GM19463 (cell line): ENCODE measurements at regions not wholly inside any gene's neighbourhood (a gene's known extent, or its start where the extent isn't known, plus 50 kb on each side); places are given as distances from the start of the nearest gene placed in this dataset.

Experiments
- ATAC-seq: cut with Tn5 transposase; IDR thresholded peaks from one replicate; pipeline ENCODE4 v1.9.1; 2021; ENCODE audit warnings: mild to moderate bottlenecking, moderate library complexity; ENCODE audit not compliant: unreplicated experiment

GRCh38 chr3:159600291-159600690 is 388.3 kb upstream of the IL12A start:
- no peak for ATAC-seq

GRCh38 chr3:159604151-159604581 is 384.5 kb upstream of the IL12A start:
- no peak for ATAC-seq

GRCh38 chr3:159605101-159605500 is 383.5 kb upstream of the IL12A start:
- ATAC-seq, result no peak

- ATAC-seq, result no peak
Measured at GRCh38 chr3:159605776-159606175, 382.9 kb upstream of the IL12A start.

GRCh38 chr3:159607856-159608255 is 380.8 kb upstream of the IL12A start:
- no peak for ATAC-seq

- no peak for ATAC-seq
Measured at GRCh38 chr3:159608311-159608710, 380.3 kb upstream of the IL12A start.

- ATAC-seq, result no peak
Measured at GRCh38 chr3:159609625-159610024, 379.0 kb upstream of the IL12A start.

- no peak for ATAC-seq
Measured at GRCh38 chr3:159616234-159616825, 372.3 kb upstream of the IL12A start.

- no peak for ATAC-seq
Measured at GRCh38 chr3:159619341-159619885, 369.2 kb upstream of the IL12A start.

GRCh38 chr3:159620281-159620680 is 368.4 kb upstream of the IL12A start:
- no peak for ATAC-seq

- ATAC-seq, result no peak
Measured at GRCh38 chr3:159620873-159621272, 367.8 kb upstream of the IL12A start.

- ATAC-seq, result no peak
Measured at GRCh38 chr3:159624616-159625015, 364.0 kb upstream of the IL12A start.

GRCh38 chr3:159625594-159625993 is 363.0 kb upstream of the IL12A start:
- ATAC-seq, result no peak

- ATAC-seq, result no peak
Measured at GRCh38 chr3:159626598-159626997, 362.0 kb upstream of the IL12A start.

- no peak for ATAC-seq
Measured at GRCh38 chr3:159627229-159627628, 361.4 kb upstream of the IL12A start.

- no peak for ATAC-seq
Measured at GRCh38 chr3:159627634-159628033, 361.0 kb upstream of the IL12A start.

GRCh38 chr3:159629329-159630084 is 359.1 kb upstream of the IL12A start:
- ATAC-seq, result no peak

- ATAC-seq, result no peak
Measured at GRCh38 chr3:159631226-159631625, 357.4 kb upstream of the IL12A start.

- no peak for ATAC-seq
Measured at GRCh38 chr3:159632128-159632527, 356.5 kb upstream of the IL12A start.

- no peak for ATAC-seq
Measured at GRCh38 chr3:159632851-159633250, 355.8 kb upstream of the IL12A start.

- no peak for ATAC-seq
Measured at GRCh38 chr3:159634483-159634882, 354.2 kb upstream of the IL12A start.

- no peak for ATAC-seq
Measured at GRCh38 chr3:159635047-159635641, 353.5 kb upstream of the IL12A start.
